C4-2B (cell line): ENCODE measurements at regions not wholly inside any gene's neighbourhood (a gene's known extent, or its start where the extent isn't known, plus 50 kb on each side); places are given as distances from the start of the nearest gene placed in this dataset.

Experiments used
- ZFX ChIP-seq: fragments of 450-650 bp; IDR thresholded peaks from 2 replicates; pipeline ENCODE4 v1.6.1; 2017
- TF ChIP-seq, protein P1 (sequence below): fragments of 450-650 bp; conservative IDR thresholded peaks from 2 replicates; pipeline ENCODE4 v1.5.1; 2017; ENCODE audit warnings: mild to moderate bottlenecking

DNA sequence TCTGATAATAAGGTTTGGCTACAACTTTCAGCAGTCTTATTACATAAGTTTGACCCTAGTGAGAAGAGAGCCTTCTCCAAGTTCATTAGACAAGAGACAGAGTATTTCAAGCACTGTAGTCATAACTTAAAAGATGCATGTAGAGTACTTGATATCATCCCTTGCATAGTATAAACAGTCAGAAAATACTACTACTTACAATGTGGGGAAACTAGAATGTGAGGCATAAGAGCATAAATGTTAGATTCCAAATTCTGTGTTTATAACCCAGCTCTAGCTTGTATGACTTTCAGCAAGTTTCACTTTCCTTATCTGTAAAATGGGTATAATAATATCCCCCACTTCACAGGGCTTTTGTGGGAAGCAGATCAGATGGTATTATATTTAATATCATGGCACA is 56.8 kb upstream of the TMEM200A start:
- TF ChIP-seq, protein P1, sequence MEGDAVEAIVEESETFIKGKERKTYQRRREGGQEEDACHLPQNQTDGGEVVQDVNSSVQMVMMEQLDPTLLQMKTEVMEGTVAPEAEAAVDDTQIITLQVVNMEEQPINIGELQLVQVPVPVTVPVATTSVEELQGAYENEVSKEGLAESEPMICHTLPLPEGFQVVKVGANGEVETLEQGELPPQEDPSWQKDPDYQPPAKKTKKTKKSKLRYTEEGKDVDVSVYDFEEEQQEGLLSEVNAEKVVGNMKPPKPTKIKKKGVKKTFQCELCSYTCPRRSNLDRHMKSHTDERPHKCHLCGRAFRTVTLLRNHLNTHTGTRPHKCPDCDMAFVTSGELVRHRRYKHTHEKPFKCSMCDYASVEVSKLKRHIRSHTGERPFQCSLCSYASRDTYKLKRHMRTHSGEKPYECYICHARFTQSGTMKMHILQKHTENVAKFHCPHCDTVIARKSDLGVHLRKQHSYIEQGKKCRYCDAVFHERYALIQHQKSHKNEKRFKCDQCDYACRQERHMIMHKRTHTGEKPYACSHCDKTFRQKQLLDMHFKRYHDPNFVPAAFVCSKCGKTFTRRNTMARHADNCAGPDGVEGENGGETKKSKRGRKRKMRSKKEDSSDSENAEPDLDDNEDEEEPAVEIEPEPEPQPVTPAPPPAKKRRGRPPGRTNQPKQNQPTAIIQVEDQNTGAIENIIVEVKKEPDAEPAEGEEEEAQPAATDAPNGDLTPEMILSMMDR: no peak
- TF ChIP-seq ZFX: no peak
